ENCODE measurements at regions not wholly inside any gene's neighbourhood (a gene's known extent, or its start where the extent isn't known, plus 50 kb on each side); places are given as distances from the start of the nearest gene placed in this dataset.

- no peak for DNase-seq
Observed at GRCh38 chr2:59084326-59084725, 843.2 kb upstream of the FANCL start.

GRCh38 chr2:59083075-59083828 is 842.1 kb upstream of the FANCL start:
- DNase-seq: no peak

GRCh38 chr2:59082657-59083056 is 841.5 kb upstream of the FANCL start:
- no peak for DNase-seq

- DNase-seq: no peak
Observed at GRCh38 chr2:59080451-59081181, 839.5 kb upstream of the FANCL start.

- DNase-seq: no peak
Observed at GRCh38 chr2:59077981-59078531, 836.9 kb upstream of the FANCL start.

- DNase-seq: no peak
Observed at GRCh38 chr2:59077026-59077725, 836.1 kb upstream of the FANCL start.

GRCh38 chr2:59076079-59076619 is 835.0 kb upstream of the FANCL start:
- DNase-seq: no peak

GRCh38 chr2:59074071-59074470 is 832.9 kb upstream of the FANCL start:
- DNase-seq: no peak

- DNase-seq: no peak
Observed at GRCh38 chr2:59073286-59073685, 832.2 kb upstream of the FANCL start.

- no peak for DNase-seq
Observed at GRCh38 chr2:59068255-59068654, 827.1 kb upstream of the FANCL start.

GRCh38 chr2:59066787-59067399 is 825.8 kb upstream of the FANCL start:
- DNase-seq: no peak

- DNase-seq: no peak
Observed at GRCh38 chr2:59047373-59047995, 806.4 kb upstream of the FANCL start.

GRCh38 chr2:59046401-59047372 is 805.6 kb upstream of the FANCL start:
- DNase-seq: no peak

GRCh38 chr2:59044736-59045135 is 803.6 kb upstream of the FANCL start:
- DNase-seq: no peak

- DNase-seq: no peak
Observed at GRCh38 chr2:59041139-59041538, 800.0 kb upstream of the FANCL start.

GRCh38 chr2:59034837-59035236 is 793.7 kb upstream of the FANCL start:
- DNase-seq: no peak

GRCh38 chr2:59034106-59034505 is 793.0 kb upstream of the FANCL start:
- DNase-seq: no peak

GRCh38 chr2:59033661-59034060 is 792.5 kb upstream of the FANCL start:
- no peak for DNase-seq

GRCh38 chr2:59032499-59032898 is 791.4 kb upstream of the FANCL start:
- no peak for DNase-seq

- no peak for DNase-seq
Observed at GRCh38 chr2:59029058-59029457, 787.9 kb upstream of the FANCL start.

- no peak for DNase-seq
Observed at GRCh38 chr2:59027320-59027719, 786.2 kb upstream of the FANCL start.
